Gastroesophageal sphincter (tissue), 3 donors: ENCODE measurements at regions not wholly inside any gene's neighbourhood (a gene's known extent, or its start where the extent isn't known, plus 50 kb on each side); places are given as distances from the start of the nearest gene placed in this dataset.

Source experiments
- CTCF ChIP-seq, 4 experiments: fragments of 200-600 bp in 2 of 4; fragments of 450-650 bp in 2 of 4; sonication (generic) in 1 of 4; IDR thresholded peaks; one replicate each; pipeline ENCODE4 v1.5.1; 2017 to 2019; ENCODE audit warnings: antibody characterized with exemption in 4 of 4, mild to moderate bottlenecking in 2 of 4, moderate library complexity in 2 of 4
- POLR2AphosphoS5 ChIP-seq: sonication (generic); formaldehyde crosslinking; IDR thresholded peaks from one replicate; pipeline ENCODE4 v1.6.1; 2017; ENCODE audit warnings: antibody characterized with exemption

- no peak for TF ChIP-seq POLR2AphosphoS5
- TF ChIP-seq CTCF (IDR thresholded peaks at IDR 0.05) = no peak
Observed at GRCh38 chr18:2204736-2205135, 366.6 kb downstream of the METTL4 start.
